GM12892 (cell line): ENCODE measurements at regions not wholly inside any gene's neighbourhood (a gene's known extent, or its start where the extent isn't known, plus 50 kb on each side); places are given as distances from the start of the nearest gene placed in this dataset.

Experiments
- POLR2A ChIP-seq: IDR thresholded peaks from 2 replicates; pipeline ENCODE4 v1.6.1; 2011; ENCODE audit warnings: low read depth, low read length, control low read depth
- POLR2AphosphoS5 ChIP-seq: IDR thresholded peaks from 2 replicates; pipeline ENCODE4 v1.6.1; 2011; ENCODE audit warnings: low read depth, low read length, control low read depth
- TAF1 ChIP-seq: IDR thresholded peaks from 2 replicates; pipeline ENCODE4 v1.6.1; 2011; ENCODE audit warnings: low read depth, mild to moderate bottlenecking, control low read depth, low read length, borderline replicate concordance

- TF ChIP-seq POLR2AphosphoS5 (no peak), TAF1 (no peak), POLR2A (no peak)
Observed at GRCh38 chr11:115892016-115892415, 387.8 kb upstream of the CADM1 start.
